ENCODE measurements at regions not wholly inside any gene's neighbourhood (a gene's known extent, or its start where the extent isn't known, plus 50 kb on each side); places are given as distances from the start of the nearest gene placed in this dataset.
"Not testable (repeated sequence)": the region's sequence is repeated elsewhere in the genome, so short reads cannot be mapped to it uniquely, and the experiment has no call there.

- no peak for DNase-seq (ENCODE audit: low spot score)
Observed at GRCh38 chr10:131021246-131021895, 290.1 kb downstream of the TCERG1L start.

- no peak for DNase-seq (ENCODE audit: low spot score)
Observed at GRCh38 chr10:131021969-131022368, 289.6 kb downstream of the TCERG1L start.

- DNase-seq (ENCODE audit: low spot score): no peak
Observed at GRCh38 chr10:131022369-131022768, 289.2 kb downstream of the TCERG1L start.

- no peak for DNase-seq (ENCODE audit: low spot score)
Observed at GRCh38 chr10:131022981-131023380, 288.5 kb downstream of the TCERG1L start.

GRCh38 chr10:131024259-131025131 is 287.0 kb downstream of the TCERG1L start:
- DNase-seq (ENCODE audit: low spot score): no peak

- no peak for DNase-seq (ENCODE audit: low spot score)
Observed at GRCh38 chr10:131025333-131025732, 286.2 kb downstream of the TCERG1L start.

- no peak for DNase-seq (ENCODE audit: low spot score)
Observed at GRCh38 chr10:131027256-131027655, 284.3 kb downstream of the TCERG1L start.

- DNase-seq (ENCODE audit: low spot score): no peak
Observed at GRCh38 chr10:131031346-131031745, 280.2 kb downstream of the TCERG1L start.

- DNase-seq (ENCODE audit: low spot score): no peak
Observed at GRCh38 chr10:131032329-131033165, 279.0 kb downstream of the TCERG1L start.

GRCh38 chr10:131033166-131034085 is 278.1 kb downstream of the TCERG1L start:
- DNase-seq (ENCODE audit: low spot score): no peak

GRCh38 chr10:131034451-131034850 is 277.1 kb downstream of the TCERG1L start:
- DNase-seq (ENCODE audit: low spot score): no peak

GRCh38 chr10:131035779-131036178 is 275.7 kb downstream of the TCERG1L start:
- DNase-seq (ENCODE audit: low spot score): no peak

- DNase-seq (ENCODE audit: low spot score): no peak
Observed at GRCh38 chr10:131038056-131038455, 273.5 kb downstream of the TCERG1L start.

GRCh38 chr10:131041031-131041430 is 270.5 kb downstream of the TCERG1L start:
- no peak for DNase-seq (ENCODE audit: low spot score)

GRCh38 chr10:131041441-131041840 is 270.1 kb downstream of the TCERG1L start:
- DNase-seq (ENCODE audit: low spot score): no peak

GRCh38 chr10:131042015-131042414 is 269.5 kb downstream of the TCERG1L start:
- not testable (repeated sequence) for DNase-seq (ENCODE audit: low spot score)
